K562 (cell line): ENCODE measurements at regions not wholly inside any gene's neighbourhood (a gene's known extent, or its start where the extent isn't known, plus 50 kb on each side); places are given as distances from the start of the nearest gene placed in this dataset.

Experiments used
- CTCF ChIP-seq, 3 experiments: IDR thresholded peaks in 2 of 3; conservative IDR thresholded peaks in 1 of 3; 2 replicates each; pipeline ENCODE4 v1.5.1; 2011 to 2012; ENCODE audit warnings: low read length in 3 of 3, mild to moderate bottlenecking in 3 of 3, control low read depth in 2 of 3, improper control_type of control experiment in 1 of 3, inconsistent platforms in 1 of 3, low read depth in 1 of 3, mixed read lengths in 1 of 3, moderate library complexity in 1 of 3; ENCODE audit not compliant: insufficient read depth in 2 of 3
- EZH2 ChIP-seq: IDR thresholded peaks from 2 replicates; pipeline ENCODE4 v1.6.1; 2012; ENCODE audit warnings: low read depth, mild to moderate bottlenecking, inconsistent platforms, low read length, borderline replicate concordance
- JUND ChIP-seq, 2 experiments: IDR thresholded peaks; 2 replicates in 1 of 2; 3 replicates in 1 of 2; pipeline ENCODE4 v1.6.1; 2011; ENCODE audit warnings: borderline replicate concordance in 2 of 2, low read depth in 2 of 2, low read length in 2 of 2, improper control_type of control experiment in 1 of 2, missing biosample characterization in 1 of 2, missing genetic modification characterization in 1 of 2, missing genetic modification reagents in 1 of 2
- NFIX ChIP-seq: fragments of 250-450 bp; sonication (Bioruptor Pico); IDR thresholded peaks from 2 replicates; pipeline ENCODE4 v1.4.0; 2020; ENCODE audit warnings: low read depth, mild to moderate bottlenecking, moderate library complexity
- POLR2A ChIP-seq: fragments of 450-650 bp; conservative IDR thresholded peaks from 2 replicates; pipeline ENCODE4 v1.6.1; 2016
- RAD21 ChIP-seq, 2 experiments: fragments of 250-450 bp in 1 of 2; fragments of 450-650 bp in 1 of 2; sonication (Bioruptor Pico) in 1 of 2; formaldehyde crosslinking in 1 of 2; IDR thresholded peaks in 1 of 2; conservative IDR thresholded peaks in 1 of 2; 2 replicates each; pipeline versions ENCODE4 v1.4.0 to v1.8.0; 2020 to 2022; ENCODE audit warnings: mild to moderate bottlenecking in 2 of 2, moderate library complexity in 1 of 2
- SAP30 ChIP-seq: fragments of 200-600 bp; sonication (generic); IDR thresholded peaks from 2 replicates; pipeline ENCODE4 v1.6.1; 2012; ENCODE audit warnings: borderline replicate concordance, low read depth, mild to moderate bottlenecking, moderate library complexity, low read length, control low read depth, inconsistent platforms; ENCODE audit not compliant: insufficient read depth, poor library complexity, severe bottlenecking

- TF ChIP-seq POLR2A (no peak), CTCF (IDR thresholded peaks at IDR 0.05 in 2 of 3, conservative IDR thresholded peaks at IDR 0.05 in 1 of 3; ENCODE audit: insufficient read depth in 2 of 3, low read depth in 1 of 3, low read length in 3 of 3) (no peak), NFIX (CRISPR knock-in tag) (no peak), JUND (IDR thresholded peaks at IDR 0.05; ENCODE audit: borderline replicate concordance, low read depth, low read length) (no peak), JUND (tag; IDR thresholded peaks at IDR 0.05; ENCODE audit: borderline replicate concordance, low read depth, low read length) (no peak), RAD21 (CRISPR knock-in tag; conservative IDR thresholded peaks at IDR 0.05 in 1 of 2, IDR thresholded peaks at IDR 0.05 in 1 of 2) (no peak), SAP30 (no peak), EZH2 (no peak)
Observed at GRCh38 chr22:48506506-48507145, 1321.0 kb downstream of the BRD1 start.
